ENCODE measurements at regions not wholly inside any gene's neighbourhood (a gene's known extent, or its start where the extent isn't known, plus 50 kb on each side); places are given as distances from the start of the nearest gene placed in this dataset.
"Not testable (repeated sequence)": the region's sequence is repeated elsewhere in the genome, so short reads cannot be mapped to it uniquely, and the experiment has no call there.

DNA sequence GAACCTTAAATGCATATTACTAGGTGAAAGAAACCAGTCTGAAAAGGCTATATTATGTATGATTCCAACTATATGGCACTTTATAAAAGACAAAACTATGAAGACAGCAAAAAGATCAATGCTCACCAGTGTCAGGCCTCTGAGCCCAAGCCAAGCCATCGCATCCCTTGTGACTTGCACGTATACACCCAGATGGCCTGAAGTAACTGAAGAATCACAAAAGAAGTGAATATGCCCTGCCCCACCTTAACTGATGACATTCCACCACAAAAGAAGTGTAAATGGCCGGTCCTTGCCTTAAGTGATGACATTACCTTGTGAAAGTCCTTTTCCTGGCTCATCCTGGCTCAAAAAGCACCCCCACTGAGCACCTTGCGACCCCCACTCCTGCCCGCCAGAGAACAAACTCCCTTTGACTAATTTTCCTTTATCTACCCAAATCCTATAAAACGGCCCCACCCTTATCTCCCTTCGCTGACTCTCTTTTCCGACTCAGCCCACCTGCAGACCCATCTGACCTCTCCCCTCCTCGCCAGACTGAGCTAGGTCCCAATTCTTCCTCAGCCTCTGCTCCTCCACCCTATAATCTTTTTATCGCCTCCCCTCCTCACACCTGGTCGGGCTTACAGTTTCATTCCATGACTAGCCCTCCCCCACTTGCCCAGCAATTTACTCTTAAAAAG, 1239.5 kb downstream of the OLFM4 start:
- not testable (repeated sequence) for TF ChIP-seq CTCF (conservative IDR thresholded peaks at IDR 0.05; ENCODE audit: low read depth, low read length); EZH2 (IDR thresholded peaks at IDR 0.05; ENCODE audit: low read length, unreplicated experiment); EZH2phosphoT487 (IDR thresholded peaks at IDR 0.05; ENCODE audit: borderline replicate concordance, low read length)

Measured in PC-3 (cell line).